GM06990 (cell line): ENCODE measurements at regions not wholly inside any gene's neighbourhood (a gene's known extent, or its start where the extent isn't known, plus 50 kb on each side); places are given as distances from the start of the nearest gene placed in this dataset.

Experiments
- DNase-seq: peaks from one replicate; pipeline ENCODE4 v3.0.0-alpha.2; 2011; ENCODE audit not compliant: insufficient read length; ENCODE audit errors: extremely low read depth
- H3K27me3 ChIP-seq: replicated peaks from 2 replicates; pipeline ENCODE4 v1.6.0; 2011; ENCODE audit warnings: low read length; ENCODE audit not compliant: control insufficient read depth, insufficient read depth
- H3K36me3 ChIP-seq: 2 replicates; pipeline ENCODE4 v1.5.1; 2011; ENCODE audit warnings: low read length; ENCODE audit not compliant: control insufficient read depth, insufficient read depth
- H3K4me3 ChIP-seq: replicated peaks from 2 replicates; pipeline ENCODE4 v1.5.1; 2011; ENCODE audit warnings: low read depth, mild to moderate bottlenecking, control low read depth, low read length
- TF ChIP-seq, protein P1 (sequence below): IDR thresholded peaks from 2 replicates; pipeline ENCODE4 v1.5.1; 2011; ENCODE audit warnings: low read length, control low read depth, mild to moderate bottlenecking, inconsistent platforms; ENCODE audit not compliant: insufficient read depth, poor library complexity, severe bottlenecking

DNA sequence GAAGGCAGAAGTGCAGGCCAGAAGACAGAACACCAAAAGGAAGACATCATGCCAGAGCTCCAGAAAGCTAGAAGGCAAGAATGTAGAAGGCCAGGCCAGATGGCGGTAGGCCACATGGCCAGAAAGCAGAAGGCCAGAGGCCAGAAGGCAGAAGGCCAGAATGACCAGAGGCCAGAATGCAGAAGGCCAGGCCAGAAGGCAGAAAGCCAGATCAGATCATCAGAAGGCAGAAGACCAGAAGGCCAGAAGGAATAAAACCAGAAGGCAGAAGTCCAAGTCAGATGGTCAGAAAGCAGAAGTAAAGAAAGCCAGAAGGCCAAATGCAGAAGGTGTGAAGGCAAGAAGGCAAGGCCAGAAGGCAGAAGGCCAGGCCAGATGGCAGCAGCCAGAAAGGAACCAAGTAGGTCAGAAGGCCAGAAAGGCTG, 185.0 kb downstream of the TUBA3C start:
- DNase-seq = no peak
- TF ChIP-seq, protein P1, sequence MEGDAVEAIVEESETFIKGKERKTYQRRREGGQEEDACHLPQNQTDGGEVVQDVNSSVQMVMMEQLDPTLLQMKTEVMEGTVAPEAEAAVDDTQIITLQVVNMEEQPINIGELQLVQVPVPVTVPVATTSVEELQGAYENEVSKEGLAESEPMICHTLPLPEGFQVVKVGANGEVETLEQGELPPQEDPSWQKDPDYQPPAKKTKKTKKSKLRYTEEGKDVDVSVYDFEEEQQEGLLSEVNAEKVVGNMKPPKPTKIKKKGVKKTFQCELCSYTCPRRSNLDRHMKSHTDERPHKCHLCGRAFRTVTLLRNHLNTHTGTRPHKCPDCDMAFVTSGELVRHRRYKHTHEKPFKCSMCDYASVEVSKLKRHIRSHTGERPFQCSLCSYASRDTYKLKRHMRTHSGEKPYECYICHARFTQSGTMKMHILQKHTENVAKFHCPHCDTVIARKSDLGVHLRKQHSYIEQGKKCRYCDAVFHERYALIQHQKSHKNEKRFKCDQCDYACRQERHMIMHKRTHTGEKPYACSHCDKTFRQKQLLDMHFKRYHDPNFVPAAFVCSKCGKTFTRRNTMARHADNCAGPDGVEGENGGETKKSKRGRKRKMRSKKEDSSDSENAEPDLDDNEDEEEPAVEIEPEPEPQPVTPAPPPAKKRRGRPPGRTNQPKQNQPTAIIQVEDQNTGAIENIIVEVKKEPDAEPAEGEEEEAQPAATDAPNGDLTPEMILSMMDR = no peak
- Histone ChIP-seq H3K4me3 (no peak overlapping the region), H3K27me3 (no peaks in the 10 kb centered on the region), H3K36me3 (no peaks in the 10 kb centered on the region)

DNA sequence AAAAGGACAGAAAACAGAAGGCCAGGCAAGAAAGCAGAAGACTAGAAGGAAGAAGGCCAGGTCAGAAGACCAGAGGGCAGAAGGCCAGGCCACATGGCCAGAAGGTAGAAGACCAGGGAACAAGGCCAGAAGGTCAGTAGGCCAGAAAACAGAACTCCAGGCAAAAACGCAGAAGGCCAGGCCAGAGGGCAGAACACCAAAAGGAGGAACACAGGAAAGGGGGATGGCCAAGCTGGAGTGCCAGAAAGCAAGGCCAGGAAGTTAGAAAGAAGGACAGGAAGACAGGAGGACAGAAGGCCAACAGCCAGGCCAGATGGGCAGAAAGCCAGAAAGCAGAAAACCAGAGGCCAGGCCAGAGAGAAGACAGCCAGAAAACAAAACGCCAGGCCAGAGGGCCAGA, 185.4 kb downstream of the TUBA3C start:
- Histone ChIP-seq H3K27me3 (no peaks in the 10 kb centered on the region), H3K36me3 (no peaks in the 10 kb centered on the region), H3K4me3 (no peak overlapping the region)
- no peak for DNase-seq
- TF ChIP-seq, protein P1 = no peak

DNA sequence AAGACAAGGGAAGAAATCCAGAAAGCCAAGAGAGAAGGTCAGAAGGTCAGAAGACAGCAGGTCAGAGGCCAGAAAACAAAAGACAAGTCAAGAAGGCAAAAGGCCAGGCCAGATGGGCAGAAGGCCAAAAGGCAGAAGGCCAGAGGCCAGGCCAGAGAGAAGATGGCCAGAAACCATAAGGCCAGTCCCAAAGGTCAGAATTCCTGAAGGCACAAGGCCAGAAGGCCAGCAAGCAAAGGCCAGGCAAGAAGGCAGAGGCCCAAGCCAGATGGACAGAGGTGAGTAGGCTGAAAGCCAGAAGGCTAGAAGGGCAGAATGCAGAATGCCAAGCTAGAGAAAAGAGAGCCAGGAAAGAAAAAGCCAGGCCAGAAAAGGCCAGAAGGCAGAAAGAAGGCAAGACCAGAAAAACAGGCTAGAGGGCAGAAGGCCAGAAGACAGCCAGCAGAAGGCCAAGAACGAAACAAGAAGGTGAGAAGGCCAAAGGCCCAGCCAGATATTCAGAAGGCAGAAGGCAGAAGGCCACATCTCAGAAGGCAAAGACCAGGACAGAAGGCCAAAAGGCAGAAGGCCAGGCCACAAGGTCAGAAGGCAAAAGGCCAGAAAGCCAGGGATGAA, 186.3 kb downstream of the TUBA3C start:
- Histone ChIP-seq H3K36me3 (no peaks in the 10 kb centered on the region), H3K27me3 (no peaks in the 10 kb centered on the region), H3K4me3 (no peak overlapping the region)
- TF ChIP-seq, protein P1 = no peak
- DNase-seq = no peak

DNA sequence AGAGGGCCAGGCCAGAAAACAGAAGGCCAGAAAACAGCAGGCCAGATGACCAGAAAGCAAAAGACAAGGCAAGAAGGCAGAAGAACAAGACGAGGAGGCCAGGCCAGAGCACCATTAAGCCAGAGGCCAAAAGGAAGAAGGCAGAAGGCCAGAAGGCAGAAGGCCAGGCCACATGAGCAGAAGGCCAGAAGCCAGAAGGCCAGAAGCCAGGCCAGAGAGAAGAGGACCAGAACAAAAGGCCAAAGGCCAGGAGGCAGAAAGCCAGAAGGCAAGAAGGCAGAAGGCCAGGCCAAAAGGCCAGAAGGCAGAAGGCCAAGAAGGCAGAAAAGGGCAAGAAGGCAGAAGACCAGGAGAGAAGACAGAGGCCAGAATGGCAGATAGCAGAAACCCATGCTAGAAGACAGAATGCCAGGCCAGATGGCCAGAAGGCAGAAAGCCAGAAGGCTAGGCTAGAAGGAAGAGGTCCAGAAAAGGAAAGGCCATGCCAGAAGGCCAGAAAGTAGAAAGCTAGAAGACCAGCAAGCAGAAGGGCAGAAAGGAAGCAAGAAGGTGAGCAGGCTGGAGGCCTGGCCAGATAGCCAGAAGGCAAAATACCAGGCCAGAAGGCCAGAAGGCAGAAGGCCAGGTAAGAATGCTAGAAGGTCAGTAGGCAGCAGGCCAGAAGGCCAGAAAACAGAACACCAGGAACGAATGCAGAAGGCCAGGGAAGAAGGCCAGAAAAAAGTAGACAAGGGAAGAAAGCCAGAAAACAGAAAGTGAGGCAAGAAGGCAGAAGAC, 187.6 kb downstream of the TUBA3C start:
- Histone ChIP-seq H3K4me3 (no peak overlapping the region), H3K36me3 (no peaks in the 10 kb centered on the region), H3K27me3 (no peaks in the 10 kb centered on the region)
- TF ChIP-seq, protein P1 = no peak
- no peak for DNase-seq

DNA sequence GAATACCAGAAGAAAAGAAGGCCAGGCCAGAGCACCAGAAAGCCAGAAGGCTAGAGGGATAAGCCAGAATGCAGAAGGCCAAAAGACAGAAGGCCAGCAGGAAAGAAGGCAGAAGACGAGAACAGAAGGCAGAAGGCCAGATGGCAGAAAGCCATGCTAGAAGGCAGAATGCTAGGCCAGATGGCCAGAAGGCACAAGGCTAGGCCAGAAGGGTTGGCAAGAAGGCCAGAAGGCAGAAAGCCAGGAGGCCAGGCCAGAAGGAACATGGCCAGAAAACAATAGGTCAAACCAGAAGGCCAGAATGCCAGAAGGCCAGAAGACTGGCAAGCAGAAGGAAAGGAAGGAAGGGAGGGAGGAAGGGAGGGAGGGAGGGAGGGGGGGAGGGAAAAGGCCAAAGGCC, 188.8 kb downstream of the TUBA3C start:
- Histone ChIP-seq H3K4me3 (no peak overlapping the region), H3K27me3 (no peaks in the 10 kb centered on the region), H3K36me3 (no peaks in the 10 kb centered on the region)
- no peak for DNase-seq
- TF ChIP-seq, protein P1 = no peak
